ENCODE measurements at regions not wholly inside any gene's neighbourhood (a gene's known extent, or its start where the extent isn't known, plus 50 kb on each side); places are given as distances from the start of the nearest gene placed in this dataset.

- TF ChIP-seq ZNF302 (CRISPR knock-in tag; IDR thresholded peaks at IDR 0.05) (no peak), CHD4 (IDR thresholded peaks at IDR 0.05; ENCODE audit: borderline replicate concordance) (no peak), SREBF2 (IDR thresholded peaks at IDR 0.05) (no peak), BHLHE40 (IDR thresholded peaks at IDR 0.05; ENCODE audit: low read depth, low read length) (no peak), MAX (IDR thresholded peaks at IDR 0.05) (no peak), RNF2 (IDR thresholded peaks at IDR 0.05; ENCODE audit: borderline replicate concordance, low read depth) (no peak)
Measured at GRCh38 chr14:43014338-43014737, 1407.7 kb downstream of the LRFN5 start (continued).

- Histone ChIP-seq H3K9me3 (0 out of 3 replicates have a peak, but pooled peaks cover 4% of the 10 kb centered on the region), H3K4me3 (no peak overlapping the region), H3K4me2 (no peak overlapping the region), H3K27ac (no peak overlapping the region), H3K4me1 (no peaks in the 10 kb centered on the region)
- WGBS (ENCODE audit: missing lambda C conversion rate) = 78% methylated on average over 1 of the region's 1 CpG
- ChIA-PET CTCF (no interaction called here), POLR2A (no interaction called here)
- FAIRE-seq (no peak), DNase-seq (ENCODE audit: low read depth in 1 of 2, low spot score in 1 of 2) (no peak), ATAC-seq (no peak)
- TF ChIP-seq EHMT2 (IDR thresholded peaks at IDR 0.05; ENCODE audit: low read depth) (no peak), EHF (CRISPR knock-in tag; IDR thresholded peaks at IDR 0.05) (no peak), GATA3 (IDR thresholded peaks at IDR 0.05; ENCODE audit: borderline replicate concordance) (no peak), FOSL2 (IDR thresholded peaks at IDR 0.05) (no peak), FOSL2 (CRISPR knock-in tag; IDR thresholded peaks at IDR 0.05) (no peak), ZC3H11A (IDR thresholded peaks at IDR 0.05) (no peak), ESRRA (IDR thresholded peaks at IDR 0.05; ENCODE audit: borderline replicate concordance, low read length) (no peak), HMGXB4 (CRISPR knock-in tag; IDR thresholded peaks at IDR 0.05; ENCODE audit: borderline replicate concordance) (no peak), JUNB (IDR thresholded peaks at IDR 0.05) (no peak), NPAS2 (CRISPR knock-in tag; IDR thresholded peaks at IDR 0.05; ENCODE audit: borderline replicate concordance) (no peak), REST (IDR thresholded peaks at IDR 0.05) (no peak), FOSB (CRISPR knock-in tag; IDR thresholded peaks at IDR 0.05) (no peak), CHD2 (IDR thresholded peaks at IDR 0.05; ENCODE audit: low read length, partially characterized antibody) (no peak), CBX8 (IDR thresholded peaks at IDR 0.05) (no peak), ATOH8 (CRISPR knock-in tag; IDR thresholded peaks at IDR 0.05; ENCODE audit: low read depth) (no peak), MAX (IDR thresholded peaks at IDR 0.05) (no peak), KDM5A (IDR thresholded peaks at IDR 0.05) (no peak), BHLHE40 (IDR thresholded peaks at IDR 0.05; ENCODE audit: low read depth, low read length) (no peak), CTCF (IDR thresholded peaks at IDR 0.05) (no peak), HOXB13 (CRISPR knock-in tag; IDR thresholded peaks at IDR 0.05; ENCODE audit: low read depth) (no peak), MAZ (IDR thresholded peaks at IDR 0.05; ENCODE audit: borderline replicate concordance, low read depth, low read length) (no peak)
Measured at GRCh38 chr14:43012817-43013216, 1406.1 kb downstream of the LRFN5 start.
